ENCODE measurements at regions not wholly inside any gene's neighbourhood (a gene's known extent, or its start where the extent isn't known, plus 50 kb on each side); places are given as distances from the start of the nearest gene placed in this dataset.

GRCh38 chr12:63079791-63080502 lies 71.1 kb downstream of the AVPR1A start:
- TF ChIP-seq EP300 (conservative IDR thresholded peaks at IDR 0.05; ENCODE audit: poor library complexity, severe bottlenecking) = no peak
- no peak for TF ChIP-seq EZH2 (IDR thresholded peaks at IDR 0.05; ENCODE audit: borderline replicate concordance, insufficient read depth, low read length, poor library complexity, severe bottlenecking)
- no peak for TF ChIP-seq CTCF (IDR thresholded peaks at IDR 0.05; ENCODE audit: poor library complexity, severe bottlenecking)
- TF ChIP-seq TAF1 (IDR thresholded peaks at IDR 0.05; ENCODE audit: low read depth) = no peak
- TF ChIP-seq MXI1 (conservative IDR thresholded peaks at IDR 0.05; ENCODE audit: poor library complexity, severe bottlenecking) = no peak
- no peak for TF ChIP-seq POLR2AphosphoS5 (IDR thresholded peaks at IDR 0.05)
- no peak for TF ChIP-seq REST (IDR thresholded peaks at IDR 0.05; ENCODE audit: borderline replicate concordance)
- no peak for TF ChIP-seq SMC3 (conservative IDR thresholded peaks at IDR 0.05; ENCODE audit: poor library complexity)
- TF ChIP-seq RAD21 (conservative IDR thresholded peaks at IDR 0.05) = no peak
